DND-41 (cell line): ENCODE measurements at regions not wholly inside any gene's neighbourhood (a gene's known extent, or its start where the extent isn't known, plus 50 kb on each side); places are given as distances from the start of the nearest gene placed in this dataset.

Experiments used
- CTCF ChIP-seq: IDR thresholded peaks from 2 replicates; pipeline ENCODE4 v1.5.1; 2012; ENCODE audit warnings: borderline replicate concordance, low read length, moderate library complexity, mild to moderate bottlenecking; ENCODE audit not compliant: poor library complexity, severe bottlenecking; ENCODE audit errors: extremely low read depth
- EZH2 ChIP-seq: IDR thresholded peaks from 3 replicates; pipeline ENCODE4 v1.6.1; 2012; ENCODE audit warnings: borderline replicate concordance, low read depth, mild to moderate bottlenecking, moderate library complexity, low read length, inconsistent platforms; ENCODE audit not compliant: severe bottlenecking

- TF ChIP-seq CTCF, result no peak
- TF ChIP-seq EZH2, result no peak
Measured at GRCh38 chr13:37395544-37395943, 203.0 kb downstream of the POSTN start.
